IPS DF 6.9 (cell line): ENCODE measurements at regions not wholly inside any gene's neighbourhood (a gene's known extent, or its start where the extent isn't known, plus 50 kb on each side); places are given as distances from the start of the nearest gene placed in this dataset.

Experiments
- DNase-seq: peaks from one replicate; pipeline ENCODE4 v3.0.0-alpha.2; 2013; ENCODE audit warnings: low read depth, low spot score
- H3K27ac ChIP-seq: one replicate; pipeline ENCODE4 v1.5.1; 2013; ENCODE audit warnings: low read length, control low read depth
- H3K27me3 ChIP-seq: 2 replicates; pipeline ENCODE4 v1.6.1; 2013; ENCODE audit warnings: mild to moderate bottlenecking, low read length; ENCODE audit not compliant: control insufficient read depth, insufficient read depth
- H3K36me3 ChIP-seq: 2 replicates; pipeline ENCODE4 v1.6.1; 2013; ENCODE audit warnings: low read length; ENCODE audit not compliant: control insufficient read depth, insufficient read depth
- H3K4me1 ChIP-seq: 2 replicates; pipeline ENCODE4 v1.6.1; 2013; ENCODE audit warnings: low read length; ENCODE audit not compliant: control insufficient read depth, insufficient read depth
- H3K4me3 ChIP-seq: 2 replicates; pipeline ENCODE4 v1.5.1; 2013; ENCODE audit warnings: mild to moderate bottlenecking, low read length
- H3K9me3 ChIP-seq: 2 replicates; pipeline ENCODE4 v1.6.1; 2013; ENCODE audit warnings: low read length, inconsistent platforms; ENCODE audit not compliant: control insufficient read depth, insufficient read depth
- WGBS: extraction: QIAGEN DNeasy Blood & Tissue Kit; methylation state at CpG from one replicate; pipeline ENCODE4 v1.1.7; 2013; ENCODE audit warnings: mixed read lengths, missing lambda C conversion rate; ENCODE audit not compliant: insufficient read length, insufficient coverage; 5-methylcytosine and 5-hydroxymethylcytosine counted together

GRCh38 chr10:44017483-44018145, 367.3 kb downstream of the CXCL12 start:
- Histone ChIP-seq H3K36me3 (no peaks in the 10 kb centered on the region), H3K9me3 (no peaks in the 10 kb centered on the region), H3K4me1 (no peaks in the 10 kb centered on the region), H3K27me3 (no peaks in the 10 kb centered on the region), H3K27ac (no peak overlapping the region), H3K4me3 (no peak overlapping the region)
- no CpG with 5 or more reads among the region's 5 CpGs for WGBS
- DNase-seq = no peak

DNA sequence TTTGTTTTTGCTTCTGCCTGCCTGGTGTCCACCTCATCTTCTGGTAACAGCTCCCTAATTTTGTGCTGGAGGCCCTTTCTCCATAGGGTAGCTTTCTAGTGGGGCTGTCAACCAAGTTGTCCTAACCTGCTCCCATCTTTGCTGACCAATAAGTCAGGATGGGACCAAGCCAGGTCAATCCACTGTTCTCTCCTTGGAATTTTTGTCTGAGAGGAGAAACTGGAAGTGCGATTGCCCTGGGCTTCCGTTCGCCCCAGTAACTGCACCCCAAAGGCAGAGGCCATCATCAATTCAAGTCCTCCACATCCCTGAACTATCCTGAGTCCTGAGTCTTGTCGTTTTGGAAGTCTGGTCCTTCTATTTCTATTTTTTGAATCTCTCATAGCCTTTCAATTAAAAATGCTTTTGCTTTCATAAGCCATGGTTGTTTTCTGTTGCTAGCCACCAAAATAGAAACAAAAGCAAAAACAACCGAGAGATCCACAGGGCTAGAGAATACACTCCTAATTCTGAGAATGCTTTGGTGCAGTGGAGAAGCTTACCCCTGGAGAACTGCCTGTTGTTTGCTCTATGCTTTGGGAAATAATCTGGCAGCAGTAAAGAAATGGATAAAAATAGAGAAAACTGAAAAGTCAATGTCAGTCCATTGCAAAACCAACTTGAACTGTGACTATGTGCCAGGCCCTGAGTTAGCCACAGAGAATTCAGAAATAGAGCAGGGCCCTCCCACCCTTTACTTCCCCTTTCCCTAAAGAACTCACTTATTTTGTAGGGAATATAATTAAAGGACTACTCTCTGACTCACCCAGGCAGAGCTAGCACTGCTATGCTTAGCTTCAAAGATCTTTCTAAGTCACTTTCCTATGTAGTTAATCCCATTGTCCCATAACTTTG, 368.1 kb downstream of the CXCL12 start:
- Histone ChIP-seq H3K27ac (no peak overlapping the region), H3K9me3 (no peaks in the 10 kb centered on the region), H3K36me3 (no peaks in the 10 kb centered on the region), H3K27me3 (no peaks in the 10 kb centered on the region), H3K4me1 (no peaks in the 10 kb centered on the region), H3K4me3 (no peak overlapping the region)
- WGBS = no CpG with 5 or more reads among the region's 5 CpGs
- no peak for DNase-seq

DNA sequence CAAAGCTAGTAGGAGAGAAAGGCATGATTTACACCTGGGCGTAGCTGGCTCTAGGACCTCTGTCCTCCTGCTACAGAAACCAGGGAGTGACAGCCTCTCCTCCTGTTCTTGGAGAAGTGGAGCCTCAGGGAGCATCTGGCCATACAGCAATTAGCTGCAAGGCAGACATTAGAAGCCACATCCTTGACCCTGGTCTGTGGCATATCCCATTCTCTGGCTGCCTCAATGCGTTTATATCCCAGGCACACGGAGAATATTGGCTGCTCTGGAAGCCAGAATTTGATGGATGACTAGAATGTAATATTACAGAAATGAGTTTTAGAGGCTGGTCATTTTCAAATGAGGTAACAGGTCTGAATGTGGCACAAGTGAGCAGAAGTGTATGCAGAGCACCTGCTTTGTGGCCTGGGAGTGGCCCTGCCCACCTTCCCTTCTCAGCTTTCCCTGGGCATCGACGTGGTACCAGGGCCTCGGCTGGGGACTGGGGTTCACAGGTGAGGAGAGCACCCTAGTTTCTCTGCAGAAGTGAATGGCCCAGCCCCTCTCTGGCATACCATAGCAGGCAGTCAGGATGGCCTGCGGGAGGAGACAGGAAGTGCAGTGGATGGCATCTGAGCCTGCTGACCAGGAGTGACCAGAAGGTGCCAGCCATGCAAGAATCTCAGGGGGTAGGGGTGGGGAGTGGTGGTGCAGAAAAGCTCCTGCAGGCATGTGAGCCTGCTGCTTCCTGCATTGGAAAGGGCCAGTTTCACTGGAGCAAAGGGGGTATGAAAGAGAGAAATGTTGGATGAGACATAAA, 367.2 kb upstream of the ZNF32 start:
- no peaks in the 10 kb centered on the region for H3K4me1 ChIP-seq
- H3K9me3 ChIP-seq = no peaks in the 10 kb centered on the region
- H3K27ac ChIP-seq = no peak overlapping the region
- H3K4me3 ChIP-seq = no peak overlapping the region
- WGBS = no CpG with 5 or more reads among the region's 7 CpGs
- no peak for DNase-seq
- H3K27me3 ChIP-seq = no peaks in the 10 kb centered on the region
- H3K36me3 ChIP-seq = no peaks in the 10 kb centered on the region

DNA sequence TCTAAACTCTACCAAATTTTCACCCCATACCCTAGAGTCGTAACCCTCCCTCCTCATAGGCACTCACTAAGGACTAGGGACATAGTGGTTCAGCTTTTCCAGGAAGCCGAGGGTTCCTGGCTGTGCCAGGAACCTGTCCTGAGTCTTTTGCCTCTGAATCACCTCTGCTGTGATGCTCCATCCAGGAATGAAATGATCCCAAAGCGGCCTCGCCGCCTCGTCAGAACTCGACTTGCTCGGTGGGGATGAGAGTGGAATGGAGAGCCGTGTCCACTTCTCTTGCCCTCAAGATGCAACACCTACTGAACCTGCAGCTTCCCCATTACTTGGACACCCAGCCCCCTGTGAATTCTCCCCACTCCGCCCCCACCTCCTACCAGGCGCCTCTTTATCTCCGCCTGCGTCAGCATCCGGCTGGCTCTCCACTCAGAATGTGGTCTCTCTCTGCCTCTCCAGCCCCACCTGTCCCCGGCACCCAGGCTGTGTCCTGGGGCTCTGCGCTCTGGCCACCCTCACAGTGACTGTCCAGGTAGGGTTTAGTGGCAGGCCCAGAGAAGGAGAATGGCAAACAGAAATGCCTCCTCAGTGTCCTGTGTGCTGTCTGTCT, 366.1 kb upstream of the ZNF32 start:
- Histone ChIP-seq H3K4me3 (no peak overlapping the region), H3K36me3 (no peaks in the 10 kb centered on the region), H3K4me1 (no peaks in the 10 kb centered on the region), H3K27me3 (no peaks in the 10 kb centered on the region), H3K27ac (no peak overlapping the region), H3K9me3 (no peaks in the 10 kb centered on the region)
- DNase-seq = no peak
- WGBS = 100% methylated on average over 1 of the region's 16 CpGs

DNA sequence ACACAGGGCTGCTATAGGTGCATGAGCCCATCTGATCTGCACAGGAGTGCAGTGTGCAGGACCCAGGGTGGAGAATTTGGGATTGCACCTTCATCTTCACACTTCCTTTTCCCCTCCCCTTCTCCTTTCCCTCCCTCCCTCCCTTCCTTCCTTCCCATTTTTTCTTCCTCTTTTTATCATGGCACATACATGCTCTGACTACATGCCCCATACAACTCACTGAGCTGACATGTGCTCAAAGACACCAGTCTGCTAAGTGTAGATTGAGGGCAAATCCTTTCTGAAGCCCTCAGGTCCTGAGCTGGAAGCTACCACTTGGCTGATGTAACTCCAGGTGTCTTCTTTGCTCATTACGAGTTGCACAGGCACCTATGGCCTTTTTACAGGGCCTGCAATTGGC, 365.3 kb upstream of the ZNF32 start:
- H3K4me1 ChIP-seq = no peaks in the 10 kb centered on the region
- no peak overlapping the region for H3K4me3 ChIP-seq
- H3K27ac ChIP-seq = no peak overlapping the region
- no peak for DNase-seq
- no peaks in the 10 kb centered on the region for H3K27me3 ChIP-seq
- no peaks in the 10 kb centered on the region for H3K36me3 ChIP-seq
- WGBS = no CpG with 5 or more reads among the region's 1 CpG
- H3K9me3 ChIP-seq = no peaks in the 10 kb centered on the region

DNA sequence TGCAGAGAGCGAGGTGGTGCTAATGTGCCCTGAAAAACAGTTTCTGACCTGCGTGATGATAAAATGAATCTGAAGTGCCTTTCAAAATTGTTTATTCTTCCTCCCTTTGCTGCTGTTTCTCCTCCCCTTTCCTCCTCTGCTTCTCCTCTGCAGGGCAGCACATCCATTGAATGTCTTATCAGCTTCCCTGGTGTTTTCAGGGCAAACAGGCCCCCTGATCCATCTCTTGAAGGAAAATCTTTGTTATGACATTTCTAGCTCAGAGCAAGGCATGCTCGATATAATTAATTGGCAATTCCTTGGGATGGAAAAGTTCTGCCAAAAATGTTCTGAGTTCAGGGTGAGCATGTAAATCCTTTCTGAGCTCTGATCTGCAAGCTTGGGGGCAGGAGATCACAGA, 364.2 kb upstream of the ZNF32 start:
- no CpG with 5 or more reads among the region's 3 CpGs for WGBS
- Histone ChIP-seq H3K27me3 (no peaks in the 10 kb centered on the region), H3K4me3 (no peak overlapping the region), H3K36me3 (no peaks in the 10 kb centered on the region), H3K4me1 (no peaks in the 10 kb centered on the region), H3K27ac (no peak overlapping the region), H3K9me3 (no peaks in the 10 kb centered on the region)
- no peak for DNase-seq

- Histone ChIP-seq H3K27me3 (no peaks in the 10 kb centered on the region), H3K9me3 (no peaks in the 10 kb centered on the region), H3K4me1 (no peaks in the 10 kb centered on the region), H3K36me3 (no peaks in the 10 kb centered on the region), H3K27ac (no peak overlapping the region), H3K4me3 (no peak overlapping the region)
- no CpG with 5 or more reads among the region's 5 CpGs for WGBS
- no peak for DNase-seq
These were observed 362.9 kb upstream of the ZNF32 start for GRCh38 chr10:44011603-44011981.

- Histone ChIP-seq H3K4me1 (no peaks in the 10 kb centered on the region), H3K4me3 (no peak overlapping the region)
- DNase-seq = no peak
These were observed 362.4 kb upstream of the ZNF32 start for GRCh38 chr10:44010873-44011602.

DNA sequence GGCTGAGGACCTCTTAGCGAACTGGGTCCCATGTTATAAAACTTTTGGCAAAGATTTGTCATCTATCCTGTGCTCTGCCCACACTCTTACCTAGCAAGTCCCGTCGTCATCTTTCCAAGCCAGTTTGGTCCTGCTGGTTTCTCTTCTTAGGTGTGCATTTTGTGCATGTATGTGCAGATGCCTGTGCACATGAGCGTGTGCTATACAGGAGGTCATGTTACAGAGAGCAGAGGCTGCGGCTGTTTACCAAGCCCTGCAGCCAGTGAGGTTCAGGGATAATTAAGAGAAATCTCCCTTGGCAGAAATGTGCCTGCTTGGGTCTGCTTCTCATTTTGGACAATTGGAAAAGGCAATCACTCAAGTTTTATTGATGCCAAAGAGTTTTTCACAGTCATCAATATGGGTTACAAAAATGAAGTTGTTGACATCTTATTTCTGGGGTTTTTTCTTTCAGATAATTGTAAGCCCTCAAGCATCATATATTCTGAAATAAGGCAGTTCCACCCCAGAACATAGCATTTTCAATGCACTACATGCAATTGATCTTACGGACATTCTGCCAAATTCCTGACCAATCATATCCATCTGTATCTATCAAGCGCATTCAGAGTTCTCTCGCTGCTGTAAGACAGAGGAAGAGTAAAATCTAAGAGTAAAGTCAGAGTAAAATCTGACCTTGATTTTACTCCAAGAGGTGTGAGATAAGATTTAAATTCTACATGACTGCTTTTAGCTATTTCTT, 361.4 kb upstream of the ZNF32 start:
- H3K27me3 ChIP-seq = no peaks in the 10 kb centered on the region
- no peak for DNase-seq
- no peak overlapping the region for H3K4me3 ChIP-seq
- H3K4me1 ChIP-seq = no peaks in the 10 kb centered on the region
- no peak overlapping the region for H3K27ac ChIP-seq
- no peaks in the 10 kb centered on the region for H3K36me3 ChIP-seq
- H3K9me3 ChIP-seq = no peaks in the 10 kb centered on the region
- no CpG with 5 or more reads among the region's 8 CpGs for WGBS

More at GRCh38 chr10:44010873-44011602, 362.4 kb upstream of the ZNF32 start:
- Histone ChIP-seq H3K36me3 (no peaks in the 10 kb centered on the region), H3K27ac (no peak overlapping the region), H3K27me3 (no peaks in the 10 kb centered on the region), H3K9me3 (no peaks in the 10 kb centered on the region)
- WGBS = no CpG with 5 or more reads among the region's 2 CpGs
